AG09309 (cell line): ENCODE measurements at regions not wholly inside any gene's neighbourhood (a gene's known extent, or its start where the extent isn't known, plus 50 kb on each side); places are given as distances from the start of the nearest gene placed in this dataset.
A peak's percentile ranks its signal among the peaks of the same experiment; 100 is the strongest.

Experiments
- DNase-seq: peaks from one replicate; pipeline ENCODE4 v3.0.0-alpha.2; 2010; ENCODE audit warnings: low read depth
- H3K4me3 ChIP-seq: 2 replicates; pipeline ENCODE4 v1.5.1; 2011; ENCODE audit warnings: mild to moderate bottlenecking, low read depth, low read length, moderate library complexity; ENCODE audit not compliant: control insufficient read depth
- TF ChIP-seq, protein P1 (sequence below): IDR thresholded peaks from 2 replicates; pipeline ENCODE4 v1.5.1; 2011; ENCODE audit warnings: mild to moderate bottlenecking, low read depth, low read length, inconsistent platforms; ENCODE audit not compliant: insufficient read depth, control insufficient read depth; ENCODE audit errors: missing control alignments

- no peak overlapping the region for H3K4me3 ChIP-seq
- no peak for DNase-seq
- TF ChIP-seq, protein P1, sequence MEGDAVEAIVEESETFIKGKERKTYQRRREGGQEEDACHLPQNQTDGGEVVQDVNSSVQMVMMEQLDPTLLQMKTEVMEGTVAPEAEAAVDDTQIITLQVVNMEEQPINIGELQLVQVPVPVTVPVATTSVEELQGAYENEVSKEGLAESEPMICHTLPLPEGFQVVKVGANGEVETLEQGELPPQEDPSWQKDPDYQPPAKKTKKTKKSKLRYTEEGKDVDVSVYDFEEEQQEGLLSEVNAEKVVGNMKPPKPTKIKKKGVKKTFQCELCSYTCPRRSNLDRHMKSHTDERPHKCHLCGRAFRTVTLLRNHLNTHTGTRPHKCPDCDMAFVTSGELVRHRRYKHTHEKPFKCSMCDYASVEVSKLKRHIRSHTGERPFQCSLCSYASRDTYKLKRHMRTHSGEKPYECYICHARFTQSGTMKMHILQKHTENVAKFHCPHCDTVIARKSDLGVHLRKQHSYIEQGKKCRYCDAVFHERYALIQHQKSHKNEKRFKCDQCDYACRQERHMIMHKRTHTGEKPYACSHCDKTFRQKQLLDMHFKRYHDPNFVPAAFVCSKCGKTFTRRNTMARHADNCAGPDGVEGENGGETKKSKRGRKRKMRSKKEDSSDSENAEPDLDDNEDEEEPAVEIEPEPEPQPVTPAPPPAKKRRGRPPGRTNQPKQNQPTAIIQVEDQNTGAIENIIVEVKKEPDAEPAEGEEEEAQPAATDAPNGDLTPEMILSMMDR, result no peak
Measured at GRCh38 chr11:8329847-8330361, 66.2 kb upstream of the LMO1 start.

GRCh38 chr11:8329336-8329735 lies 65.7 kb upstream of the LMO1 start:
- no peak for DNase-seq
- no peak overlapping the region for H3K4me3 ChIP-seq
- TF ChIP-seq, protein P1, result no peak

- DNase-seq, result peak; percentile 18
- H3K4me3 ChIP-seq, result no peak overlapping the region
Measured at GRCh38 chr11:8328848-8329330, 65.2 kb upstream of the LMO1 start.

GRCh38 chr11:8328231-8328794 lies 64.6 kb upstream of the LMO1 start:
- H3K4me3 ChIP-seq, result no peak overlapping the region
- TF ChIP-seq, protein P1, result no peak
- DNase-seq, result no peak

More at GRCh38 chr11:8328848-8329330, 65.2 kb upstream of the LMO1 start:
- TF ChIP-seq, protein P1, result peak; percentile 86

DNA sequence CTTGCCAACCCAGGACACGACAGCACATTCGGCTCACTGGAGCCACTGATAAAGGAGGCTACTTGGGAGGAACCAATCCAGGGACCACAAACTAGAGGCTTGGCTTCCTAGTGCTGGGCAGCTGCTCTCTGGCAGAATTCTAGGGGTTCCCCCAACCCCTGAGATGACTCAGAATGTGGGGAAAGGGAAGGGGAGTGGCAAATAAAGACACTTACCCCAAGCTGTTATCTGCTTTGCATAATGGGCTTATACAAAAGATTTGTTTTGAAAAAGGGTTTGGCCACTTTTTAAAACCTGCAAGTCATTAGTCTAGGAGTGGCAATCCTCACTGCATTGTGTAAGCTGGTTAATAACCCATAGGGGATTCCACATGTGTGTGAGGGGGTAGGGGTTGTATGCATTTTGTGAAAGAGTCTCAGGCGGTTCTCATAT lies 64.1 kb upstream of the LMO1 start:
- no peak for DNase-seq
- no peak overlapping the region for H3K4me3 ChIP-seq
- TF ChIP-seq, protein P1, result no peak

DNA sequence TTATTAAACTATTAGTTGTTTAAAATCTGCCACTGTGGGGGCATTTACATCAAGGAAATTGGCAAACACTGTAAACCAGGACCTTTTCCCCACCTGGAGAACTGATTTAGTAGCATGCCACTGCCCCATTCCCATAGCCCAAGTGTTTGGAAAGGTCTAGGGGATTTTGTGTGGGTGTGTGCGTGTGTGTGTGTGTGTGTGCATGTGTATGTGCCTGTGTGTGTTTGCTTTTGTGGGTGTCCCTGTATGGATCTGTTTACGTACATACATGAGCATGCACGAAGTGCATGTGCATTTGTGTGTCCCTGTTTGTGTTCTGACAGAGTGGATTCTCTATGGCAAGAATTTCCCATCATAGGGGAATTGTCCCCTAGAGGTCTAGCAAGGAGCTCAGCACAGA lies 62.7 kb upstream of the LMO1 start:
- TF ChIP-seq, protein P1, result no peak
- no peak for DNase-seq
- no peak overlapping the region for H3K4me3 ChIP-seq
